HUES48 (cell line): ENCODE measurements at regions not wholly inside any gene's neighbourhood (a gene's known extent, or its start where the extent isn't known, plus 50 kb on each side); places are given as distances from the start of the nearest gene placed in this dataset.

Experiments
- H3K27ac ChIP-seq: one replicate; pipeline ENCODE4 v1.7.0; 2013; ENCODE audit warnings: low read depth, low read length, inconsistent platforms
- H3K27me3 ChIP-seq: 2 replicates; pipeline ENCODE4 v1.6.1; 2013; ENCODE audit warnings: mild to moderate bottlenecking, low read length; ENCODE audit not compliant: control insufficient read depth, insufficient read depth
- H3K36me3 ChIP-seq: 2 replicates; pipeline ENCODE4 v1.6.1; 2013; ENCODE audit warnings: low read length; ENCODE audit not compliant: control insufficient read depth, insufficient read depth
- H3K4me1 ChIP-seq: 2 replicates; pipeline ENCODE4 v1.6.1; 2013; ENCODE audit warnings: mild to moderate bottlenecking, low read length; ENCODE audit not compliant: control insufficient read depth, insufficient read depth
- H3K4me3 ChIP-seq: 2 replicates; pipeline ENCODE4 v1.5.1; 2013; ENCODE audit warnings: mild to moderate bottlenecking, low read depth, low read length
- H3K9ac ChIP-seq: 2 replicates; pipeline ENCODE4 v1.6.1; 2013; ENCODE audit warnings: mild to moderate bottlenecking, low read depth, low read length, moderate library complexity
- H3K9me3 ChIP-seq: 2 replicates; pipeline ENCODE4 v1.6.1; 2013; ENCODE audit warnings: low read length; ENCODE audit not compliant: control insufficient read depth, insufficient read depth

GRCh38 chr9:22204240-22204639, 195.1 kb upstream of the CDKN2B start:
- no peaks in the 10 kb centered on the region for H3K27me3 ChIP-seq
- H3K27ac ChIP-seq, result no peak overlapping the region
- H3K9me3 ChIP-seq, result no peaks in the 10 kb centered on the region
- H3K36me3 ChIP-seq, result no peaks in the 10 kb centered on the region
- no peak overlapping the region for H3K4me3 ChIP-seq
- no peak overlapping the region for H3K9ac ChIP-seq
- H3K4me1 ChIP-seq, result no peaks in the 10 kb centered on the region

GRCh38 chr9:22206833-22207232, 197.7 kb upstream of the CDKN2B start:
- H3K4me1 ChIP-seq, result no peaks in the 10 kb centered on the region

GRCh38 chr9:22208846-22209585, 199.9 kb upstream of the CDKN2B start:
- Histone ChIP-seq H3K9me3 (no peaks in the 10 kb centered on the region), H3K4me1 (no peaks in the 10 kb centered on the region)

More at GRCh38 chr9:22206833-22207232, 197.7 kb upstream of the CDKN2B start:
- Histone ChIP-seq H3K9ac (no peak overlapping the region), H3K9me3 (no peaks in the 10 kb centered on the region), H3K27me3 (no peaks in the 10 kb centered on the region), H3K36me3 (no peaks in the 10 kb centered on the region), H3K27ac (no peak overlapping the region), H3K4me3 (no peak overlapping the region)

GRCh38 chr9:22210262-22210661, 201.2 kb upstream of the CDKN2B start:
- Histone ChIP-seq H3K36me3 (no peaks in the 10 kb centered on the region), H3K4me3 (no peak overlapping the region), H3K4me1 (no peaks in the 10 kb centered on the region), H3K9me3 (no peaks in the 10 kb centered on the region), H3K27me3 (no peaks in the 10 kb centered on the region), H3K27ac (no peak overlapping the region), H3K9ac (no peak overlapping the region)

More at GRCh38 chr9:22208846-22209585, 199.9 kb upstream of the CDKN2B start:
- no peak overlapping the region for H3K4me3 ChIP-seq
- no peak overlapping the region for H3K9ac ChIP-seq
- H3K36me3 ChIP-seq, result no peaks in the 10 kb centered on the region
- no peak overlapping the region for H3K27ac ChIP-seq
- H3K27me3 ChIP-seq, result no peaks in the 10 kb centered on the region

- H3K4me3 ChIP-seq, result no peak overlapping the region
- no peaks in the 10 kb centered on the region for H3K9me3 ChIP-seq
- no peaks in the 10 kb centered on the region for H3K4me1 ChIP-seq
- no peaks in the 10 kb centered on the region for H3K27me3 ChIP-seq
- H3K36me3 ChIP-seq, result no peaks in the 10 kb centered on the region
- H3K27ac ChIP-seq, result no peak overlapping the region
- no peak overlapping the region for H3K9ac ChIP-seq
These were observed 201.8 kb upstream of the CDKN2B start for GRCh38 chr9:22210936-22211335.

- H3K27me3 ChIP-seq, result no peaks in the 10 kb centered on the region
- H3K4me1 ChIP-seq, result 0 out of 2 replicates have a peak, but pooled peaks cover 8% of the 10 kb centered on the region
- no peaks in the 10 kb centered on the region for H3K9me3 ChIP-seq
- H3K4me3 ChIP-seq, result no peak overlapping the region
- no peaks in the 10 kb centered on the region for H3K36me3 ChIP-seq
- no peak overlapping the region for H3K27ac ChIP-seq
- H3K9ac ChIP-seq, result no peak overlapping the region
These were observed 202.7 kb upstream of the CDKN2B start for GRCh38 chr9:22211588-22212360.

GRCh38 chr9:22214021-22214420, 204.9 kb upstream of the CDKN2B start:
- Histone ChIP-seq H3K4me3 (no peak overlapping the region), H3K9me3 (no peaks in the 10 kb centered on the region), H3K27ac (no peak overlapping the region), H3K27me3 (no peaks in the 10 kb centered on the region), H3K9ac (no peak overlapping the region), H3K4me1 (peaks cover 22% of the 10 kb centered on the region; the same call in 1 of the 2 replicates), H3K36me3 (no peaks in the 10 kb centered on the region)

- H3K4me1 ChIP-seq, result peaks cover 24% of the 10 kb centered on the region; the same call in 1 of the 2 replicates
- no peaks in the 10 kb centered on the region for H3K36me3 ChIP-seq
- H3K4me3 ChIP-seq, result no peak overlapping the region
- no peaks in the 10 kb centered on the region for H3K9me3 ChIP-seq
- H3K27ac ChIP-seq, result no peak overlapping the region
- no peak overlapping the region for H3K9ac ChIP-seq
- H3K27me3 ChIP-seq, result no peaks in the 10 kb centered on the region
These were observed 205.5 kb upstream of the CDKN2B start for GRCh38 chr9:22214497-22215031.

- no peaks in the 10 kb centered on the region for H3K27me3 ChIP-seq
- H3K9ac ChIP-seq, result no peak overlapping the region
- H3K9me3 ChIP-seq, result no peaks in the 10 kb centered on the region
- H3K36me3 ChIP-seq, result no peaks in the 10 kb centered on the region
- no peak overlapping the region for H3K4me3 ChIP-seq
- peaks cover 24% of the 10 kb centered on the region; the same call in 1 of the 2 replicates for H3K4me1 ChIP-seq
- H3K27ac ChIP-seq, result no peak overlapping the region
These were observed 206.4 kb upstream of the CDKN2B start for GRCh38 chr9:22215521-22215920.

GRCh38 chr9:22216730-22217172, 207.6 kb upstream of the CDKN2B start:
- no peaks in the 10 kb centered on the region for H3K9me3 ChIP-seq
- H3K4me1 ChIP-seq, result peaks cover 24% of the 10 kb centered on the region; the same call in 1 of the 2 replicates
- H3K9ac ChIP-seq, result no peak overlapping the region
- no peak overlapping the region for H3K27ac ChIP-seq
- H3K4me3 ChIP-seq, result no peak overlapping the region
- no peaks in the 10 kb centered on the region for H3K36me3 ChIP-seq
- H3K27me3 ChIP-seq, result no peaks in the 10 kb centered on the region

- Histone ChIP-seq H3K36me3 (no peaks in the 10 kb centered on the region), H3K27ac (no peak overlapping the region), H3K4me3 (no peak overlapping the region), H3K9ac (no peak overlapping the region), H3K9me3 (no peaks in the 10 kb centered on the region), H3K4me1 (peaks cover 24% of the 10 kb centered on the region; the same call in 1 of the 2 replicates), H3K27me3 (no peaks in the 10 kb centered on the region)
These were observed 208.1 kb upstream of the CDKN2B start for GRCh38 chr9:22217254-22217653.
